ENCODE measurements at regions not wholly inside any gene's neighbourhood (a gene's known extent, or its start where the extent isn't known, plus 50 kb on each side); places are given as distances from the start of the nearest gene placed in this dataset.
"Not testable (repeated sequence)": the region's sequence is repeated elsewhere in the genome, so short reads cannot be mapped to it uniquely, and the experiment has no call there.

DNA sequence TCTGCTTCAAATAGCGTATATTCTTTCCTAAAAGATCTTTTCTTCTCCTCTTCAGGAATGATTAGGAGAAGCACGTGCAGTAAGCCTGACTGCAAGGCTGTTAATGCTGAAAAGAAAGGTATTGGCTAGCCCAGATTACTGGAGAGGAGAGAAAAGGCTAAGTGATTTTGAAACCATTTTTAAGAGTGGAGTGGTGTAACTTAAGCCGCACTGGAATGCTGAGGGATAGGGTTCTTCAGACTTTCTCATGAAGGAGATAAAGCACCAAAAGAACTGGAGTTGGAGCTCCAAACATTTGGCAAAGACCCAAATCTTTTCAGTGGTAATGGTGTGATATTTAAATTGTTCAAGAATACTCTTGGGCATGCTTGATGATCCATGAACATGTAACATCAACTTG, 388.3 kb downstream of the COG6 start:
- H3K4me3 ChIP-seq (ENCODE audit: low read depth, low read length) = no peak overlapping the region
- H3K27me3 ChIP-seq (ENCODE audit: control insufficient read depth, insufficient read depth, low read length) = no peaks in the 10 kb centered on the region
- no peak for DNase-seq (ENCODE audit: low read depth)
- no peak for TF ChIP-seq CTCF (IDR thresholded peaks at IDR 0.05; ENCODE audit: insufficient read depth, low read length, poor library complexity, severe bottlenecking)
- no peaks in the 10 kb centered on the region for H3K36me3 ChIP-seq (ENCODE audit: control insufficient read depth, insufficient read depth, low read length)

GRCh38 chr13:40047322-40047771, 391.9 kb downstream of the COG6 start:
- H3K27me3 ChIP-seq (ENCODE audit: control insufficient read depth, insufficient read depth, low read length) = no peaks in the 10 kb centered on the region
- H3K36me3 ChIP-seq (ENCODE audit: control insufficient read depth, insufficient read depth, low read length) = no peaks in the 10 kb centered on the region
- H3K4me3 ChIP-seq (ENCODE audit: low read depth, low read length) = no peak overlapping the region
- no peak for TF ChIP-seq CTCF (IDR thresholded peaks at IDR 0.05; ENCODE audit: insufficient read depth, low read length, poor library complexity, severe bottlenecking)
- no peak for DNase-seq (ENCODE audit: low read depth)

DNA sequence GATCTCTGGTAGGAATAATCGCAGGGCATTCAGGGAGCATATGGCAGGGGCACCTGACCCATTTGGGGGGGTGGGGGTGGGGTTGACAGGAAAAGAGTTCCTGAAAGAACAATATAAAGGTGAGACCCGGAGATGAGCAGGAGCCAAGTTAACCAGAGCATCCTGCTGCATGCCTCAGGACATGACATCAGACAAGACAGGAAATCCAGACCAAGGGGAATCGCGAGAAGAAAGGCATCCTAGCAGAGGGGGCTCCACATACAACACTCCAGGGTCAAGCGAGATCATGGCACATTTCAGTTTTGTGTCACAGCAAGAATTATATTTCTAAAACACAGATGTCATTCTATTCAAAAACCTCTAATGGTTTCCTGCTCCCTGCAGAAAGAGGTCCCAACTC, 393.1 kb downstream of the COG6 start:
- no peak for TF ChIP-seq CTCF (IDR thresholded peaks at IDR 0.05; ENCODE audit: insufficient read depth, low read length, poor library complexity, severe bottlenecking)
- Histone ChIP-seq H3K27me3 (ENCODE audit: control insufficient read depth, insufficient read depth, low read length) (no peaks in the 10 kb centered on the region), H3K4me3 (ENCODE audit: low read depth, low read length) (no peak overlapping the region), H3K36me3 (ENCODE audit: control insufficient read depth, insufficient read depth, low read length) (no peaks in the 10 kb centered on the region)
- no peak for DNase-seq (ENCODE audit: low read depth)

DNA sequence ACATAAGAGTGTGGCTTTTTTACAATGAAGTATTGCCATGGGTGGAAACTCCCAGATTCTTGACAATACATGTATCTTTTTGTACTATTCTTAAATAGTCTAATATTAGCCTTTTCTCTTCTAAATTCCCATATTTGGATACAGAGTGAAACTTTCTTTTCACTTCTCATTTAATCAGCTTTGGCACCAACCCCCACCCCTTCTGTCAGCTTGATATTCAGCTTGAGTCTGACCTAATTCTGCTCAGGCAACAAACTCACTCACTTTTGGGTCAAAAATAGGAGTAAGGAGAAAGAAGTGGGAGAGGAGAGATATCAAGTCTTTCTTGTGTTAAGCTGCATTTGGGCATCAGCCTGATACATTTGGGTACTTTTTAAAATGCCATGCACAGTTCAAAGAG, 397.5 kb downstream of the COG6 start:
- no peak for TF ChIP-seq CTCF (IDR thresholded peaks at IDR 0.05; ENCODE audit: insufficient read depth, low read length, poor library complexity, severe bottlenecking)
- H3K4me3 ChIP-seq (ENCODE audit: low read depth, low read length) = no peak overlapping the region
- DNase-seq (ENCODE audit: low read depth) = no peak
- H3K36me3 ChIP-seq (ENCODE audit: control insufficient read depth, insufficient read depth, low read length) = no peaks in the 10 kb centered on the region
- no peaks in the 10 kb centered on the region for H3K27me3 ChIP-seq (ENCODE audit: control insufficient read depth, insufficient read depth, low read length)

DNA sequence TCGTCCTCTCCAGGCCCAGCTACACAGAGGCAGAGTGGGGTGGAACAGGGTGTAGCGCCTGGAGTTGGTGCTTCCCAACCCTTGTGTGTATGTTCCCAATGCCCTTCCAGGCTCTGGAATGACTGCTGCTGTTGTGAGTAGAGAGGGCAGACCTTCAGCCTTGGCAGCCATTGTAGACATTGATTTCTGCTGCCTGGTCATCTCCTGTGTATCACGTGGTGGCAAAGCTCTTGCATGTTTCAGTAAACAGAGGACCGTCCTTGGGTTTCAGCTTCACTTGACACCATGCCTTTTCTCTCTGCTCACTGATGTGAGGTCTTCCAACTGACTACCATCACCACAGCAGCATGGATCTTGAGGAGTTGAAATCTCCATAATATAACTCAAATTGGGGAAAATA, 397.9 kb downstream of the COG6 start:
- no peak for DNase-seq (ENCODE audit: low read depth)
- Histone ChIP-seq H3K27me3 (ENCODE audit: control insufficient read depth, insufficient read depth, low read length) (no peaks in the 10 kb centered on the region), H3K36me3 (ENCODE audit: control insufficient read depth, insufficient read depth, low read length) (no peaks in the 10 kb centered on the region), H3K4me3 (ENCODE audit: low read depth, low read length) (no peak overlapping the region)
- TF ChIP-seq CTCF (IDR thresholded peaks at IDR 0.05; ENCODE audit: insufficient read depth, low read length, poor library complexity, severe bottlenecking) = no peak

GRCh38 chr13:40054422-40054821, 399.0 kb downstream of the COG6 start:
- H3K27me3 ChIP-seq (ENCODE audit: control insufficient read depth, insufficient read depth, low read length); H3K4me3 ChIP-seq (ENCODE audit: low read depth, low read length); H3K36me3 ChIP-seq (ENCODE audit: control insufficient read depth, insufficient read depth, low read length); DNase-seq (ENCODE audit: low read depth): not testable (repeated sequence)

Measured in kidney epithelial cell (primary cell).